ENCODE measurements at regions not wholly inside any gene's neighbourhood (a gene's known extent, or its start where the extent isn't known, plus 50 kb on each side); places are given as distances from the start of the nearest gene placed in this dataset.

DNA sequence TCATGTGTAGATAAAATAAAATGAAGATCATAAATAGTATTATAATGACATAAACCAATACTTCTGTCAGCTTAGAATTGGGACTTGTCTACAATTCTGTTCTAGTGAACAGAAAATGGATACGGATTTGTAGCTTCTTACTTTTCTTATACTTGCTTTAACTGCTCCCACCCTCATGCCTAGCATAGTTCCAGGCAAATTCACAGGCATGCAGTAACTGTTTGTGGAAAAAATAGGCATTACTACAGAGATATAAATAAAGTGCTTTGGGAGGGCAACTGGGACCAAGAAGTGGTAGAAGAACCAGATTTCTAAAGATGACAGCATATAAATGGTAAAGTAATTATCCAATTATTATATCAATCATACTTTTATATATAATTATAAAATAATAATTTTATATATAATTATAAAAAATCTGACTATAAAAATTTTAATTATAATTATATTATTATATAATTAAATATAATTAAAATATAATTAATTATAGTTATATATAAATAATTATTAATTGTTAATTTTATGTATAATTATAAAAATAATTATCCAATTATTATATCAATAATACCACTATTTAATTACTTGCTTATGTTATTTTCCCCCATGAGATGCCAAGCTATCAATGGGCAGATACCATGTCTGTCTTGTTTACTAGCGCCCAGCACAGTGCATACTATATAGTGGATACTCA, 144.1 kb downstream of the NOC3L start:
- TF ChIP-seq, protein P1, sequence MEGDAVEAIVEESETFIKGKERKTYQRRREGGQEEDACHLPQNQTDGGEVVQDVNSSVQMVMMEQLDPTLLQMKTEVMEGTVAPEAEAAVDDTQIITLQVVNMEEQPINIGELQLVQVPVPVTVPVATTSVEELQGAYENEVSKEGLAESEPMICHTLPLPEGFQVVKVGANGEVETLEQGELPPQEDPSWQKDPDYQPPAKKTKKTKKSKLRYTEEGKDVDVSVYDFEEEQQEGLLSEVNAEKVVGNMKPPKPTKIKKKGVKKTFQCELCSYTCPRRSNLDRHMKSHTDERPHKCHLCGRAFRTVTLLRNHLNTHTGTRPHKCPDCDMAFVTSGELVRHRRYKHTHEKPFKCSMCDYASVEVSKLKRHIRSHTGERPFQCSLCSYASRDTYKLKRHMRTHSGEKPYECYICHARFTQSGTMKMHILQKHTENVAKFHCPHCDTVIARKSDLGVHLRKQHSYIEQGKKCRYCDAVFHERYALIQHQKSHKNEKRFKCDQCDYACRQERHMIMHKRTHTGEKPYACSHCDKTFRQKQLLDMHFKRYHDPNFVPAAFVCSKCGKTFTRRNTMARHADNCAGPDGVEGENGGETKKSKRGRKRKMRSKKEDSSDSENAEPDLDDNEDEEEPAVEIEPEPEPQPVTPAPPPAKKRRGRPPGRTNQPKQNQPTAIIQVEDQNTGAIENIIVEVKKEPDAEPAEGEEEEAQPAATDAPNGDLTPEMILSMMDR (IDR thresholded peaks at IDR 0.05) = no peak
- TF ChIP-seq POLR2A (IDR thresholded peaks at IDR 0.05) = no peak
